HepG2 (cell line): ENCODE measurements at regions not wholly inside any gene's neighbourhood (a gene's known extent, or its start where the extent isn't known, plus 50 kb on each side); places are given as distances from the start of the nearest gene placed in this dataset.
A peak's percentile ranks its signal among the peaks of the same experiment; 100 is the strongest.

ENCODE experiments used
- EEA1 ChIP-seq: sonication (generic); formaldehyde crosslinking; IDR thresholded peaks from 2 replicates; pipeline ENCODE4 v1.5.1; 2020; ENCODE audit warnings: mild to moderate bottlenecking, missing genetic modification reagents, borderline replicate concordance
- GABPA ChIP-seq, 2 experiments: IDR thresholded peaks; 2 replicates each; pipeline ENCODE4 v1.6.1; 2011 to 2016; ENCODE audit warnings: low read depth in 2 of 2, low read length in 1 of 2, missing biosample characterization in 1 of 2, missing genetic modification characterization in 1 of 2
- GATA4 ChIP-seq: sonication (generic); IDR thresholded peaks from 2 replicates; pipeline ENCODE4 v1.6.1; 2016; ENCODE audit warnings: antibody characterized with exemption, low read depth, borderline replicate concordance
- HNF4A ChIP-seq: sonication (generic); formaldehyde crosslinking; IDR thresholded peaks from 2 replicates; pipeline ENCODE4 v1.4.0; 2020; ENCODE audit warnings: missing genetic modification reagents
- MEIS2 ChIP-seq: sonication (generic); formaldehyde crosslinking; IDR thresholded peaks from 2 replicates; pipeline ENCODE4 v1.9.0; 2021; ENCODE audit warnings: mild to moderate bottlenecking, missing genetic modification reagents
- NFYC ChIP-seq: IDR thresholded peaks from 2 replicates; pipeline ENCODE4 v1.6.1; 2016; ENCODE audit warnings: missing genetic modification reagents, missing compliant biosample characterization
- NRL ChIP-seq: sonication (generic); formaldehyde crosslinking; IDR thresholded peaks from 2 replicates; pipeline ENCODE4 v1.5.0; 2020; ENCODE audit warnings: missing genetic modification reagents, mild to moderate bottlenecking, moderate library complexity, borderline replicate concordance
- RFXANK ChIP-seq: IDR thresholded peaks from 2 replicates; pipeline ENCODE4 v1.6.1; 2016
- RNF219 ChIP-seq: sonication (generic); formaldehyde crosslinking; IDR thresholded peaks from 2 replicates; pipeline ENCODE4 v1.5.0; 2020; ENCODE audit warnings: mild to moderate bottlenecking, missing genetic modification reagents
- SP5 ChIP-seq: IDR thresholded peaks from 2 replicates; pipeline ENCODE4 v1.6.1; 2016; ENCODE audit warnings: low read depth, borderline replicate concordance
- TEAD2 ChIP-seq: sonication (generic); formaldehyde crosslinking; IDR thresholded peaks from 2 replicates; pipeline ENCODE4 v1.9.0; 2021; ENCODE audit warnings: missing genetic modification reagents
- TEAD3 ChIP-seq: optimal IDR thresholded peaks from 2 replicates; pipeline ENCODE3; 2016; ENCODE audit warnings: borderline replicate concordance
- ZNF777 ChIP-seq: sonication (generic); formaldehyde crosslinking; IDR thresholded peaks from 2 replicates; pipeline ENCODE4 v1.4.0; 2020; ENCODE audit warnings: missing genetic modification reagents
- TF ChIP-seq, protein P1 (sequence below): IDR thresholded peaks from 2 replicates; pipeline ENCODE4 v1.4.0; 2020; ENCODE audit warnings: mild to moderate bottlenecking, missing genetic modification reagents

GRCh38 chr5:5040712-5041111, 99.4 kb upstream of the ADAMTS16 start (continued):
- TF ChIP-seq, protein P1, sequence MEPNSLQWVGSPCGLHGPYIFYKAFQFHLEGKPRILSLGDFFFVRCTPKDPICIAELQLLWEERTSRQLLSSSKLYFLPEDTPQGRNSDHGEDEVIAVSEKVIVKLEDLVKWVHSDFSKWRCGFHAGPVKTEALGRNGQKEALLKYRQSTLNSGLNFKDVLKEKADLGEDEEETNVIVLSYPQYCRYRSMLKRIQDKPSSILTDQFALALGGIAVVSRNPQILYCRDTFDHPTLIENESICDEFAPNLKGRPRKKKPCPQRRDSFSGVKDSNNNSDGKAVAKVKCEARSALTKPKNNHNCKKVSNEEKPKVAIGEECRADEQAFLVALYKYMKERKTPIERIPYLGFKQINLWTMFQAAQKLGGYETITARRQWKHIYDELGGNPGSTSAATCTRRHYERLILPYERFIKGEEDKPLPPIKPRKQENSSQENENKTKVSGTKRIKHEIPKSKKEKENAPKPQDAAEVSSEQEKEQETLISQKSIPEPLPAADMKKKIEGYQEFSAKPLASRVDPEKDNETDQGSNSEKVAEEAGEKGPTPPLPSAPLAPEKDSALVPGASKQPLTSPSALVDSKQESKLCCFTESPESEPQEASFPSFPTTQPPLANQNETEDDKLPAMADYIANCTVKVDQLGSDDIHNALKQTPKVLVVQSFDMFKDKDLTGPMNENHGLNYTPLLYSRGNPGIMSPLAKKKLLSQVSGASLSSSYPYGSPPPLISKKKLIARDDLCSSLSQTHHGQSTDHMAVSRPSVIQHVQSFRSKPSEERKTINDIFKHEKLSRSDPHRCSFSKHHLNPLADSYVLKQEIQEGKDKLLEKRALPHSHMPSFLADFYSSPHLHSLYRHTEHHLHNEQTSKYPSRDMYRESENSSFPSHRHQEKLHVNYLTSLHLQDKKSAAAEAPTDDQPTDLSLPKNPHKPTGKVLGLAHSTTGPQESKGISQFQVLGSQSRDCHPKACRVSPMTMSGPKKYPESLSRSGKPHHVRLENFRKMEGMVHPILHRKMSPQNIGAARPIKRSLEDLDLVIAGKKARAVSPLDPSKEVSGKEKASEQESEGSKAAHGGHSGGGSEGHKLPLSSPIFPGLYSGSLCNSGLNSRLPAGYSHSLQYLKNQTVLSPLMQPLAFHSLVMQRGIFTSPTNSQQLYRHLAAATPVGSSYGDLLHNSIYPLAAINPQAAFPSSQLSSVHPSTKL (CRISPR knock-in tag): peak; percentile 15; the same call in 1 of the 2 replicates
- TF ChIP-seq HNF4A (CRISPR knock-in tag): peak; percentile 68
- TF ChIP-seq MEIS2 (CRISPR knock-in tag): no peak
- TF ChIP-seq GABPA (IDR thresholded peaks at IDR 0.05; ENCODE audit: low read depth, low read length): no peak
- TF ChIP-seq GABPA (CRISPR knock-in tag; IDR thresholded peaks at IDR 0.05; ENCODE audit: low read depth): 0 out of 2 replicates have a peak, but pooled peaks have one; percentile 14
- TF ChIP-seq ZNF777: no peak
- TF ChIP-seq NRL (CRISPR knock-in tag): no peak
- no peak for TF ChIP-seq RFXANK (CRISPR knock-in tag)
- TF ChIP-seq TEAD2 (CRISPR knock-in tag): no peak
- TF ChIP-seq EEA1 (CRISPR knock-in tag): no peak
- no peak for TF ChIP-seq GATA4
- no peak for TF ChIP-seq RNF219
- TF ChIP-seq SP5: no peak
- TF ChIP-seq NFYC: no peak
- peak; percentile 61 for TF ChIP-seq TEAD3 (CRISPR knock-in tag)
